NB4 (cell line): ENCODE measurements at regions not wholly inside any gene's neighbourhood (a gene's known extent, or its start where the extent isn't known, plus 50 kb on each side); places are given as distances from the start of the nearest gene placed in this dataset.

Source experiments
- DNase-seq: peaks from one replicate; pipeline ENCODE4 v3.0.0; 2010; ENCODE audit warnings: low read depth
- H3K4me3 ChIP-seq: one replicate; pipeline ENCODE4 v1.5.1; 2011; ENCODE audit warnings: mild to moderate bottlenecking, low read depth, low read length, moderate library complexity
- MYC ChIP-seq: IDR thresholded peaks from 2 replicates; pipeline ENCODE4 v1.6.1; 2011; ENCODE audit warnings: low read depth, low read length
- POLR2A ChIP-seq: IDR thresholded peaks from 2 replicates; pipeline ENCODE4 v1.6.1; 2011; ENCODE audit warnings: mild to moderate bottlenecking; ENCODE audit not compliant: insufficient read length; ENCODE audit errors: extremely low read depth
- TF ChIP-seq, protein P1 (sequence below): IDR thresholded peaks from 2 replicates; pipeline ENCODE4 v1.6.1; 2011; ENCODE audit warnings: low read depth, low read length
- TF ChIP-seq, protein P2 (sequence below): IDR thresholded peaks from one replicate; pipeline ENCODE4 v1.5.1; 2012; ENCODE audit warnings: low read depth, low read length

DNA sequence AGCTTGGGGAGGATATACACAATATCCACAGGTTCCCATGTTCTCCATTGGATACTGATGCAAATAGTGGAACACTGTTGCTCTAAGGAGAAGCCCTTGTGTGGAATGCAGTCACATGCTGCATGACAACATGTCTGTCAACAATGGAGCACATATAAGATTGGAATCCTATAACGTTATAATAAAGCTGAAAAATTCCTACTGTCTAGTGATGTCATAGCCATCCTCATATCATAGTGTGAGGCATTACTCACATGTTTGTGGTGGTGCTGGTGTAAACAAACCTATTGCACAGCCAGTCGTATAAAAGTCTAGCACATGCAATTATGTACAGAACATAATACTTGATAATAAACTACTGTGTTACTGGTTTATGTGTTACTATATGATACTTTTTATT lies 394.7 kb downstream of the FBXO15 start:
- no peak for DNase-seq
- H3K4me3 ChIP-seq: no peak overlapping the region
- TF ChIP-seq, protein P1, sequence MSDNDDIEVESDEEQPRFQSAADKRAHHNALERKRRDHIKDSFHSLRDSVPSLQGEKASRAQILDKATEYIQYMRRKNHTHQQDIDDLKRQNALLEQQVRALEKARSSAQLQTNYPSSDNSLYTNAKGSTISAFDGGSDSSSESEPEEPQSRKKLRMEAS: no peak
- TF ChIP-seq POLR2A: no peak
- TF ChIP-seq, protein P2, sequence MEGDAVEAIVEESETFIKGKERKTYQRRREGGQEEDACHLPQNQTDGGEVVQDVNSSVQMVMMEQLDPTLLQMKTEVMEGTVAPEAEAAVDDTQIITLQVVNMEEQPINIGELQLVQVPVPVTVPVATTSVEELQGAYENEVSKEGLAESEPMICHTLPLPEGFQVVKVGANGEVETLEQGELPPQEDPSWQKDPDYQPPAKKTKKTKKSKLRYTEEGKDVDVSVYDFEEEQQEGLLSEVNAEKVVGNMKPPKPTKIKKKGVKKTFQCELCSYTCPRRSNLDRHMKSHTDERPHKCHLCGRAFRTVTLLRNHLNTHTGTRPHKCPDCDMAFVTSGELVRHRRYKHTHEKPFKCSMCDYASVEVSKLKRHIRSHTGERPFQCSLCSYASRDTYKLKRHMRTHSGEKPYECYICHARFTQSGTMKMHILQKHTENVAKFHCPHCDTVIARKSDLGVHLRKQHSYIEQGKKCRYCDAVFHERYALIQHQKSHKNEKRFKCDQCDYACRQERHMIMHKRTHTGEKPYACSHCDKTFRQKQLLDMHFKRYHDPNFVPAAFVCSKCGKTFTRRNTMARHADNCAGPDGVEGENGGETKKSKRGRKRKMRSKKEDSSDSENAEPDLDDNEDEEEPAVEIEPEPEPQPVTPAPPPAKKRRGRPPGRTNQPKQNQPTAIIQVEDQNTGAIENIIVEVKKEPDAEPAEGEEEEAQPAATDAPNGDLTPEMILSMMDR: no peak
- no peak for TF ChIP-seq MYC

DNA sequence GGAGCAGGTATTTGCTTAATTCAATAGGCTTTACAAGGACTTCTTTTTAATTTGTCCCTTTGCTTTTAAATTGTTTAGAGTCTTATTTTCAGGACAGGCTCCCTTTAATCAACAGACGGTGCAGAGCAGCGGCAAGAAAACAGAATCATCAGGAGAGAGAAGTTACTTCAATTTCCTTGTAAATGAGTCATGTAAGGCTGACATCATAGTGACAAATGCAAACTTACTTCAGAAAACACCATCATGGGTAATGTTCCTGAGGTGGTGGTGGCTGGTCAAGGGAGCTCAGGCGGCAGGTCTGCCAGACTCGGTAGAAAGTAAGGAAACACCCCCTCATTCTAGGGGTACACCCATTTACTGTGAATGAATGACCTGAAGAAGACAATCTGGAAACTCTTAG lies 395.1 kb downstream of the FBXO15 start:
- DNase-seq: no peak
- TF ChIP-seq, protein P1: no peak
- TF ChIP-seq MYC (no peak), POLR2A (no peak)
- TF ChIP-seq, protein P2: no peak
- no peak overlapping the region for H3K4me3 ChIP-seq

DNA sequence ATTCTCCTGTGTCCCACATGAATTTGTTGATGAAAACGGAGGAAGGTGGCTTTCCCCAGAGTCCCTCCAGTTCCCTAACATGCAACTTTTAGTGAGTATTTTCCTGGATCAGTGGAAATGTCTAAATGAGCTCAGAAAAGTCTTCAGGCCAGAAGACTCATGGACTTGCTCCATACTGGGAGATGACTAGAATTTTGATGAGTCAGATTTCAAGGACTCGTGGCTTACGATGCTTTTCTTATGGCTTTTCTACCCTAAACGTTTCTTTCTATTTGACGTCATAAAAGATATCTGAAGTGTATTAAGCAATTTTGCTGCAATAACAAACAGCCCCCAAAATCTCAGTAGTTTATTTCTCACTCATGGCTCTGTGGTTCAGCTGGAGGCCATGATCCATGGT lies 397.6 kb downstream of the FBXO15 start:
- H3K4me3 ChIP-seq: no peak overlapping the region
- no peak for DNase-seq
- TF ChIP-seq MYC (no peak), POLR2A (no peak)
- TF ChIP-seq, protein P2: no peak
- TF ChIP-seq, protein P1: no peak

DNA sequence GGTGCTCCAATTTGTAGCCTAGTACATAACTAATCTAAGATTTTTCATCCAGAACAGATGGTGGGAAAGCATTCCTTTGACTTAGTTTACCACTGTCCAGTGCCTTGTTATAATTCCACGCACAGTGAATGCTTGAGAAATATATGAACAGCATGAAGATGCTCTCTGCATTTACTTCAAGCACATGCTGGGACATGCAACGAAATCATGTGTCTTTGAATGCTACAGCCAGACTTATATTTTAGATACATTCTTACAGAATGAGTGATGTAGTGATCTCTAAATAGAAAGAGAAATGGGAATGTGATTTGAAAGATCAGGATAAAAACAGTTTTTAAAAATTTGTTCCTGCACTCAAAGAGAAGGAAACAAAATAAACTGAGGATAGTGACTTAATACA lies 398.3 kb downstream of the FBXO15 start:
- TF ChIP-seq, protein P2: no peak
- TF ChIP-seq, protein P1: no peak
- no peak for TF ChIP-seq MYC
- no peak for TF ChIP-seq POLR2A
- DNase-seq: no peak
- H3K4me3 ChIP-seq: no peak overlapping the region

DNA sequence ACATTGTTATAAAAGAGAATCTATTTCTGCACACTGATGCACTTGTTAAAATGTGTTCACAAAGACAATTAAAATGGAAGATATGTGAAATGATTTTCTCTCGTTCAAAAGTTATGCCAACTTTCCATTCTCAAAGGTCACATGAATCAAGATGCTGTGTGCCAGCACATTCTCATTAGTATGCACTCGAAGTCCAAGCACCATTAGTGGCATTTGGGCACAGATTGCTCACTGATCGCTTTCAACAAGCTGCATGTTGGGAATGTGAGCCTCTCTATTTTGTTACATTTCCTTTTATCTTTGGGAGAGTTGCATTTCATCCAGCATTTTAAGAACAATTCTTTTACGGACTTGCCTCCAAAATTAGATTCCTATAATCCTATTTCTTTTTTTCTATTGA lies 398.9 kb downstream of the FBXO15 start:
- H3K4me3 ChIP-seq: no peak overlapping the region
- no peak for DNase-seq
- TF ChIP-seq POLR2A (no peak), MYC (no peak)
- TF ChIP-seq, protein P2: no peak
- TF ChIP-seq, protein P1: no peak

DNA sequence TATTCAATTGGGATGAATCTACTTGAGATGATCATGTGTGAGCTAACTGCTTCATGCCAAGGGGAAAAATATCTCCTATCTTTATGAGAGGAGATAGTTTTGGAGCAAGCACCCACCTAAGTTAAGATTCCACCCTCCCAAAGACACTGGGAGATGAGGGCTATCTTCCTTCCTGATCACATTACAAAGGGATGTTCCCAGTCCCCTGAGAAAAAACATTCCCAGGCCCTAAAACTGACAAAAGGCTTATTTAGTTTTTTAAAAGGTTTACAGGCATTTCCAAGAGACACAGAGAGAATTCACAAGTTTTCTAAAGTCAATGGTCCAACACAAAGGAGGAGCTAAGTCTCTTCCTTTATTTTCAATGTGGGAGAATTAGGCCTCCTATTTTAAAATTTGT lies 401.5 kb downstream of the FBXO15 start:
- H3K4me3 ChIP-seq: no peak overlapping the region
- DNase-seq: no peak
- TF ChIP-seq, protein P1: no peak
- TF ChIP-seq, protein P2: no peak
- TF ChIP-seq POLR2A (no peak), MYC (no peak)
